CD4-positive, alpha-beta T cell treated with Interleukin-17A for 4 hours (primary cell): ENCODE measurements at regions not wholly inside any gene's neighbourhood (a gene's known extent, or its start where the extent isn't known, plus 50 kb on each side); places are given as distances from the start of the nearest gene placed in this dataset.
"Not testable (repeated sequence)": the region's sequence is repeated elsewhere in the genome, so short reads cannot be mapped to it uniquely, and the experiment has no call there.

Source experiments
- DNase-seq: peaks from one replicate; pipeline ENCODE4 v3.0.0-alpha.2; 2020; ENCODE audit warnings: mixed read lengths

GRCh38 chr21:15204970-15205286, 140.1 kb upstream of the NRIP1 start:
- no peak for DNase-seq

GRCh38 chr21:15206514-15206913, 141.7 kb upstream of the NRIP1 start:
- DNase-seq: no peak

- DNase-seq: no peak
Observed at GRCh38 chr21:15207231-15207630, 142.4 kb upstream of the NRIP1 start.

GRCh38 chr21:15207635-15208370, 143.0 kb upstream of the NRIP1 start:
- no peak for DNase-seq

GRCh38 chr21:15208786-15209185, 144.0 kb upstream of the NRIP1 start:
- DNase-seq: no peak

GRCh38 chr21:15209224-15209623, 144.4 kb upstream of the NRIP1 start:
- no peak for DNase-seq

- no peak for DNase-seq
Observed at GRCh38 chr21:15210235-15210678, 145.5 kb upstream of the NRIP1 start.

GRCh38 chr21:15211491-15212133, 146.8 kb upstream of the NRIP1 start:
- DNase-seq: no peak

GRCh38 chr21:15212206-15212605, 147.4 kb upstream of the NRIP1 start:
- no peak for DNase-seq

- DNase-seq: not testable (repeated sequence)
Observed at GRCh38 chr21:15218476-15218875, 153.7 kb upstream of the NRIP1 start.

- DNase-seq: no peak
Observed at GRCh38 chr21:15219039-15219438, 154.2 kb upstream of the NRIP1 start.

GRCh38 chr21:15219894-15220293, 155.1 kb upstream of the NRIP1 start:
- no peak for DNase-seq

- DNase-seq: no peak
Observed at GRCh38 chr21:15221799-15222386, 157.1 kb upstream of the NRIP1 start.

- DNase-seq: no peak
Observed at GRCh38 chr21:15222707-15223106, 157.9 kb upstream of the NRIP1 start.

- no peak for DNase-seq
Observed at GRCh38 chr21:15224346-15225086, 159.7 kb upstream of the NRIP1 start.

- no peak for DNase-seq
Observed at GRCh38 chr21:15227919-15228318, 163.1 kb upstream of the NRIP1 start.

GRCh38 chr21:15229390-15229789, 164.6 kb upstream of the NRIP1 start:
- DNase-seq: no peak

- DNase-seq: no peak
Observed at GRCh38 chr21:15233611-15234010, 168.8 kb upstream of the NRIP1 start.

GRCh38 chr21:15236111-15236510, 171.3 kb upstream of the NRIP1 start:
- DNase-seq: no peak

- no peak for DNase-seq
Observed at GRCh38 chr21:15240848-15241247, 176.0 kb upstream of the NRIP1 start.

- DNase-seq: no peak
Observed at GRCh38 chr21:15241997-15242736, 177.4 kb upstream of the NRIP1 start.

GRCh38 chr21:15242906-15243305, 178.1 kb upstream of the NRIP1 start:
- no peak for DNase-seq

- DNase-seq: no peak
Observed at GRCh38 chr21:15243406-15243805, 178.6 kb upstream of the NRIP1 start.
